WTC11 (cell line): ENCODE measurements at regions not wholly inside any gene's neighbourhood (a gene's known extent, or its start where the extent isn't known, plus 50 kb on each side); places are given as distances from the start of the nearest gene placed in this dataset.

Experiments
- CBFB ChIP-seq: sonication (generic); formaldehyde crosslinking; IDR thresholded peaks from 2 replicates; pipeline ENCODE4 v1.8.1; 2022; ENCODE audit warnings: mild to moderate bottlenecking, low read depth, missing genetic modification reagents
- FOXP1 ChIP-seq: sonication (generic); formaldehyde crosslinking; IDR thresholded peaks from 2 replicates; pipeline ENCODE4 v1.8.0; 2022; ENCODE audit warnings: missing genetic modification reagents, mild to moderate bottlenecking, moderate library complexity, borderline replicate concordance
- NR3C1 ChIP-seq: sonication (generic); formaldehyde crosslinking; conservative IDR thresholded peaks from 2 replicates; pipeline ENCODE4 v1.8.1; 2023; ENCODE audit warnings: low read depth, mild to moderate bottlenecking, missing genetic modification reagents
- PREB ChIP-seq: sonication (generic); formaldehyde crosslinking; IDR thresholded peaks from 2 replicates; pipeline ENCODE4 v1.8.1; 2022; ENCODE audit warnings: mild to moderate bottlenecking, missing genetic modification reagents, moderate library complexity, borderline replicate concordance
- TEAD1 ChIP-seq: sonication (generic); formaldehyde crosslinking; IDR thresholded peaks from 2 replicates; pipeline ENCODE4 v1.8.0; 2022; ENCODE audit warnings: mild to moderate bottlenecking, missing genetic modification reagents
- USF2 ChIP-seq: sonication (generic); formaldehyde crosslinking; IDR thresholded peaks from 2 replicates; pipeline ENCODE4 v1.8.1; 2023; ENCODE audit warnings: mild to moderate bottlenecking, missing genetic modification reagents, moderate library complexity
- ZBTB43 ChIP-seq: sonication (generic); formaldehyde crosslinking; IDR thresholded peaks from 2 replicates; pipeline ENCODE4 v1.8.1; 2023; ENCODE audit warnings: mild to moderate bottlenecking, missing genetic modification reagents
- ZNF219 ChIP-seq: sonication (generic); formaldehyde crosslinking; IDR thresholded peaks from 2 replicates; pipeline ENCODE4 v1.8.0; 2023; ENCODE audit warnings: missing genetic modification reagents, mild to moderate bottlenecking, borderline replicate concordance
- TF ChIP-seq, protein P1 (sequence below): sonication (generic); formaldehyde crosslinking; IDR thresholded peaks from 2 replicates; pipeline ENCODE4 v1.8.1; 2023; ENCODE audit warnings: mild to moderate bottlenecking, missing genetic modification reagents, borderline replicate concordance
- TF ChIP-seq, protein P2 (sequence below): fragments of 200-600 bp; IDR thresholded peaks from 2 replicates; pipeline ENCODE4 v1.8.0; 2022; ENCODE audit warnings: antibody characterized with exemption

DNA sequence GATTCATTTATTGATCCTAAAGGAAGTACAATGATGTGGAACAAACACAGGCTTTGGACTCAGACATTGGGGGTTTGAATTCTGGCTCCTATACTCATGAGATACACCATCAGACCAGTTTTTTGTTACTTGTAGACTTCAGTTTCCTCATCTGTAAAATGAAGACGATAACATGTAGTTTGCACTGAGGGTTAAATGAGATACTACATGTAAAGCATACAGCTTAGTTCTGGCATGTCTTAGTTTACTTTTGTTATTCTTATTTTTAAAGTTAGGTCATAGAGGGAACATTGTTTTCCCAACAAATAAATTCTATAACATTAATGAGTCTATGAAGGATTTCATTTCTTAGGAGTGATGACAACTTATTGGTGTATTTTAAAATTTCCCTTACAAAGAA, 183.5 kb upstream of the FAM3C start:
- TF ChIP-seq ZNF219 (CRISPR knock-in tag) (no peak), TEAD1 (CRISPR knock-in tag) (no peak), NR3C1 (CRISPR knock-in tag) (no peak), USF2 (CRISPR knock-in tag) (no peak), CBFB (CRISPR knock-in tag) (no peak), ZBTB43 (CRISPR knock-in tag) (no peak), PREB (CRISPR knock-in tag) (no peak), FOXP1 (CRISPR knock-in tag) (no peak)
- TF ChIP-seq, protein P1, sequence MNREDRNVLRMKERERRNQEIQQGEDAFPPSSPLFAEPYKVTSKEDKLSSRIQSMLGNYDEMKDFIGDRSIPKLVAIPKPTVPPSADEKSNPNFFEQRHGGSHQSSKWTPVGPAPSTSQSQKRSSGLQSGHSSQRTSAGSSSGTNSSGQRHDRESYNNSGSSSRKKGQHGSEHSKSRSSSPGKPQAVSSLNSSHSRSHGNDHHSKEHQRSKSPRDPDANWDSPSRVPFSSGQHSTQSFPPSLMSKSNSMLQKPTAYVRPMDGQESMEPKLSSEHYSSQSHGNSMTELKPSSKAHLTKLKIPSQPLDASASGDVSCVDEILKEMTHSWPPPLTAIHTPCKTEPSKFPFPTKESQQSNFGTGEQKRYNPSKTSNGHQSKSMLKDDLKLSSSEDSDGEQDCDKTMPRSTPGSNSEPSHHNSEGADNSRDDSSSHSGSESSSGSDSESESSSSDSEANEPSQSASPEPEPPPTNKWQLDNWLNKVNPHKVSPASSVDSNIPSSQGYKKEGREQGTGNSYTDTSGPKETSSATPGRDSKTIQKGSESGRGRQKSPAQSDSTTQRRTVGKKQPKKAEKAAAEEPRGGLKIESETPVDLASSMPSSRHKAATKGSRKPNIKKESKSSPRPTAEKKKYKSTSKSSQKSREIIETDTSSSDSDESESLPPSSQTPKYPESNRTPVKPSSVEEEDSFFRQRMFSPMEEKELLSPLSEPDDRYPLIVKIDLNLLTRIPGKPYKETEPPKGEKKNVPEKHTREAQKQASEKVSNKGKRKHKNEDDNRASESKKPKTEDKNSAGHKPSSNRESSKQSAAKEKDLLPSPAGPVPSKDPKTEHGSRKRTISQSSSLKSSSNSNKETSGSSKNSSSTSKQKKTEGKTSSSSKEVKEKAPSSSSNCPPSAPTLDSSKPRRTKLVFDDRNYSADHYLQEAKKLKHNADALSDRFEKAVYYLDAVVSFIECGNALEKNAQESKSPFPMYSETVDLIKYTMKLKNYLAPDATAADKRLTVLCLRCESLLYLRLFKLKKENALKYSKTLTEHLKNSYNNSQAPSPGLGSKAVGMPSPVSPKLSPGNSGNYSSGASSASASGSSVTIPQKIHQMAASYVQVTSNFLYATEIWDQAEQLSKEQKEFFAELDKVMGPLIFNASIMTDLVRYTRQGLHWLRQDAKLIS: no peak
- TF ChIP-seq, protein P2, sequence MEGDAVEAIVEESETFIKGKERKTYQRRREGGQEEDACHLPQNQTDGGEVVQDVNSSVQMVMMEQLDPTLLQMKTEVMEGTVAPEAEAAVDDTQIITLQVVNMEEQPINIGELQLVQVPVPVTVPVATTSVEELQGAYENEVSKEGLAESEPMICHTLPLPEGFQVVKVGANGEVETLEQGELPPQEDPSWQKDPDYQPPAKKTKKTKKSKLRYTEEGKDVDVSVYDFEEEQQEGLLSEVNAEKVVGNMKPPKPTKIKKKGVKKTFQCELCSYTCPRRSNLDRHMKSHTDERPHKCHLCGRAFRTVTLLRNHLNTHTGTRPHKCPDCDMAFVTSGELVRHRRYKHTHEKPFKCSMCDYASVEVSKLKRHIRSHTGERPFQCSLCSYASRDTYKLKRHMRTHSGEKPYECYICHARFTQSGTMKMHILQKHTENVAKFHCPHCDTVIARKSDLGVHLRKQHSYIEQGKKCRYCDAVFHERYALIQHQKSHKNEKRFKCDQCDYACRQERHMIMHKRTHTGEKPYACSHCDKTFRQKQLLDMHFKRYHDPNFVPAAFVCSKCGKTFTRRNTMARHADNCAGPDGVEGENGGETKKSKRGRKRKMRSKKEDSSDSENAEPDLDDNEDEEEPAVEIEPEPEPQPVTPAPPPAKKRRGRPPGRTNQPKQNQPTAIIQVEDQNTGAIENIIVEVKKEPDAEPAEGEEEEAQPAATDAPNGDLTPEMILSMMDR: no peak
